ENCODE measurements at regions not wholly inside any gene's neighbourhood (a gene's known extent, or its start where the extent isn't known, plus 50 kb on each side); places are given as distances from the start of the nearest gene placed in this dataset.
A peak's percentile ranks its signal among the peaks of the same experiment; 100 is the strongest.
"Not testable (repeated sequence)": the region's sequence is repeated elsewhere in the genome, so short reads cannot be mapped to it uniquely, and the experiment has no call there.

- no peak for TF ChIP-seq CTCF (conservative IDR thresholded peaks at IDR 0.05; ENCODE audit: low read depth, low read length)
- H3K4me3 ChIP-seq (ENCODE audit: low read depth, low read length): no peak overlapping the region
- no peak for DNase-seq (ENCODE audit: low read depth)
Observed at GRCh38 chr9:75378926-75379325, 290.6 kb downstream of the OSTF1 start.

- DNase-seq (ENCODE audit: low read depth): no peak
- TF ChIP-seq CTCF (conservative IDR thresholded peaks at IDR 0.05; ENCODE audit: low read depth, low read length): no peak
- H3K4me3 ChIP-seq (ENCODE audit: low read depth, low read length): no peak overlapping the region
Observed at GRCh38 chr9:75382126-75382525, 293.8 kb downstream of the OSTF1 start.

- H3K4me3 ChIP-seq (ENCODE audit: low read depth, low read length); DNase-seq (ENCODE audit: low read depth): not testable (repeated sequence)
Observed at GRCh38 chr9:75383420-75384034, 295.2 kb downstream of the OSTF1 start.

- no peak overlapping the region for H3K4me3 ChIP-seq (ENCODE audit: low read depth, low read length)
- TF ChIP-seq CTCF (conservative IDR thresholded peaks at IDR 0.05; ENCODE audit: low read depth, low read length): no peak
- no peak for DNase-seq (ENCODE audit: low read depth)
Observed at GRCh38 chr9:75385236-75385635, 296.9 kb downstream of the OSTF1 start.

- no peak overlapping the region for H3K4me3 ChIP-seq (ENCODE audit: low read depth, low read length)
- no peak for DNase-seq (ENCODE audit: low read depth)
- no peak for TF ChIP-seq CTCF (conservative IDR thresholded peaks at IDR 0.05; ENCODE audit: low read depth, low read length)
Observed at GRCh38 chr9:75389101-75389500, 300.8 kb downstream of the OSTF1 start.

GRCh38 chr9:75390951-75391350 lies 302.6 kb downstream of the OSTF1 start:
- peak; percentile 26 for DNase-seq (ENCODE audit: low read depth)
- no peak overlapping the region for H3K4me3 ChIP-seq (ENCODE audit: low read depth, low read length)
- no peak for TF ChIP-seq CTCF (conservative IDR thresholded peaks at IDR 0.05; ENCODE audit: low read depth, low read length)

- DNase-seq (ENCODE audit: low read depth): no peak
- TF ChIP-seq CTCF (conservative IDR thresholded peaks at IDR 0.05; ENCODE audit: low read depth, low read length): no peak
- H3K4me3 ChIP-seq (ENCODE audit: low read depth, low read length): no peak overlapping the region
Observed at GRCh38 chr9:75391497-75391896, 303.2 kb downstream of the OSTF1 start.
